ENCODE measurements at regions not wholly inside any gene's neighbourhood (a gene's known extent, or its start where the extent isn't known, plus 50 kb on each side); places are given as distances from the start of the nearest gene placed in this dataset.

- TF ChIP-seq POLR2A (IDR thresholded peaks at IDR 0.05; ENCODE audit: low read depth, low read length) (no peak), CTCF (conservative IDR thresholded peaks at IDR 0.05; ENCODE audit: low read depth, low read length) (no peak), RAD21 (IDR thresholded peaks at IDR 0.05; ENCODE audit: low read length) (no peak), SMC3 (IDR thresholded peaks at IDR 0.05; ENCODE audit: low read depth, low read length) (no peak), FOS (IDR thresholded peaks at IDR 0.05; ENCODE audit: low read depth, low read length) (no peak), MAZ (IDR thresholded peaks at IDR 0.05; ENCODE audit: borderline replicate concordance, low read depth, low read length) (no peak), RFX5 (IDR thresholded peaks at IDR 0.05; ENCODE audit: low read depth, low read length) (no peak)
Observed at GRCh38 chr2:181404472-181404871, 52.7 kb upstream of the ITGA4 start.
